ENCODE measurements at regions not wholly inside any gene's neighbourhood (a gene's known extent, or its start where the extent isn't known, plus 50 kb on each side); places are given as distances from the start of the nearest gene placed in this dataset.

GRCh38 chr11:110909336-110909735, 197.1 kb upstream of the ARHGAP20 start:
- Histone ChIP-seq H3K4me3 (ENCODE audit: low read depth in 1 of 2, low read length in 1 of 2) (no peak overlapping the region), H3K27me3 (peaks cover 54% of the 10 kb centered on the region), H3K4me1 (ENCODE audit: control insufficient read depth in 1 of 2, insufficient read depth in 1 of 2, low read depth in 1 of 2, low read length in 1 of 2) (peaks cover 8 to 15% of the 10 kb centered on the region in 2 experiments), H3K27ac (no peak overlapping the region), H3K36me3 (no peaks in the 10 kb centered on the region), H3K9me3 (no peaks in the 10 kb centered on the region)
- TF ChIP-seq, protein P1, sequence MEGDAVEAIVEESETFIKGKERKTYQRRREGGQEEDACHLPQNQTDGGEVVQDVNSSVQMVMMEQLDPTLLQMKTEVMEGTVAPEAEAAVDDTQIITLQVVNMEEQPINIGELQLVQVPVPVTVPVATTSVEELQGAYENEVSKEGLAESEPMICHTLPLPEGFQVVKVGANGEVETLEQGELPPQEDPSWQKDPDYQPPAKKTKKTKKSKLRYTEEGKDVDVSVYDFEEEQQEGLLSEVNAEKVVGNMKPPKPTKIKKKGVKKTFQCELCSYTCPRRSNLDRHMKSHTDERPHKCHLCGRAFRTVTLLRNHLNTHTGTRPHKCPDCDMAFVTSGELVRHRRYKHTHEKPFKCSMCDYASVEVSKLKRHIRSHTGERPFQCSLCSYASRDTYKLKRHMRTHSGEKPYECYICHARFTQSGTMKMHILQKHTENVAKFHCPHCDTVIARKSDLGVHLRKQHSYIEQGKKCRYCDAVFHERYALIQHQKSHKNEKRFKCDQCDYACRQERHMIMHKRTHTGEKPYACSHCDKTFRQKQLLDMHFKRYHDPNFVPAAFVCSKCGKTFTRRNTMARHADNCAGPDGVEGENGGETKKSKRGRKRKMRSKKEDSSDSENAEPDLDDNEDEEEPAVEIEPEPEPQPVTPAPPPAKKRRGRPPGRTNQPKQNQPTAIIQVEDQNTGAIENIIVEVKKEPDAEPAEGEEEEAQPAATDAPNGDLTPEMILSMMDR (IDR thresholded peaks at IDR 0.05) = no peak

- Histone ChIP-seq H3K36me3 (no peaks in the 10 kb centered on the region), H3K4me1 (ENCODE audit: control insufficient read depth in 1 of 2, insufficient read depth in 1 of 2, low read depth in 1 of 2, low read length in 1 of 2) (peaks cover 8 to 15% of the 10 kb centered on the region in 2 experiments), H3K27me3 (peaks cover 62% of the 10 kb centered on the region), H3K4me3 (ENCODE audit: low read depth in 1 of 2, low read length in 1 of 2) (no peak overlapping the region), H3K9me3 (no peaks in the 10 kb centered on the region), H3K27ac (no peak overlapping the region)
- TF ChIP-seq, protein P1 (IDR thresholded peaks at IDR 0.05) = no peak
Measured at GRCh38 chr11:110908401-110909105, 196.3 kb upstream of the ARHGAP20 start.

DNA sequence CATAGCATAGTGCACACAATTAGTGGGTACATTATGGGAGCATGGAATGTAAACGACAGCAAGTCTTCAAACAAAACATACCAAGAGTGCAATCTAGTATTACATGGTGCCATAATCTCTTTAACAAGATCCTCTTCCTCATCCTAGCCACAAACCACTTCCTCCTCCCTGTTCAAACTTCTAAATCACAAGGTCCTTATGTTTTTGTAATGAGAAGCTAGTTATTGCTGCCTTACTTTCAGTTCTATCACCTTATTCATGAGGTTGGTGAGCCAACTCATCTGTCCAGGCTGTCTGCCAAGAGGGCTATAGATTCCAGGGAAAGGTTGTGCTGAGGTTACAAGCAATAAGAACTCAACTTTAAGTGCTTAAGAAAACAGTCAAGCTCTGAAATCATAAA, 195.4 kb upstream of the ARHGAP20 start:
- Histone ChIP-seq H3K4me3 (ENCODE audit: low read depth in 1 of 2, low read length in 1 of 2) (no peak overlapping the region), H3K4me1 (ENCODE audit: control insufficient read depth in 1 of 2, insufficient read depth in 1 of 2, low read depth in 1 of 2, low read length in 1 of 2) (peaks cover 8 to 15% of the 10 kb centered on the region in 2 experiments), H3K9me3 (no peaks in the 10 kb centered on the region), H3K27me3 (peaks cover 62% of the 10 kb centered on the region), H3K36me3 (no peaks in the 10 kb centered on the region), H3K27ac (no peak overlapping the region)
- TF ChIP-seq, protein P1 (IDR thresholded peaks at IDR 0.05) = no peak

DNA sequence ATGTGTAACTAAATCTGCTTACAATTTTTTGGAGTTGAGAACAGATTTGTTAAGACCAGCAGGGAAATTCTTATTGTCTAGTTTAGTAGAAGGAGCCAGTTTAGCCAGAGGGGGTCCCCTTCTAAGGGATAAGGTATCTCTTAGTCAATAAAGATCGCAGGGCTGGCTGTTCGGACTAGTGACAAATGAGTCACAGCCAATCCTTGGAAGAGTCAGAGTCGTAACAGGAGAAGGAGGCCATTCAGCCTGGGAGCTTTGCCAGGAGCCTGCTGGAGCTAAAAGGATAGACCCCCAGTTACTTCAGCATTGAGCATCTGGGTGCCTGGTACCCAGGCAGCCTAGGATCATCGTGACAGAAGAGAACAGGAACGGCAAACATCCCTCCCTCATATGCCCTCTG, 191.6 kb upstream of the ARHGAP20 start:
- Histone ChIP-seq H3K27ac (no peak overlapping the region), H3K36me3 (no peaks in the 10 kb centered on the region), H3K4me1 (ENCODE audit: control insufficient read depth in 1 of 2, insufficient read depth in 1 of 2, low read depth in 1 of 2, low read length in 1 of 2) (peaks cover 8 to 15% of the 10 kb centered on the region in 2 experiments), H3K9me3 (no peaks in the 10 kb centered on the region), H3K27me3 (peaks cover 36% of the 10 kb centered on the region), H3K4me3 (ENCODE audit: low read depth in 1 of 2, low read length in 1 of 2) (no peak overlapping the region)
- TF ChIP-seq, protein P1 (IDR thresholded peaks at IDR 0.05) = no peak

DNA sequence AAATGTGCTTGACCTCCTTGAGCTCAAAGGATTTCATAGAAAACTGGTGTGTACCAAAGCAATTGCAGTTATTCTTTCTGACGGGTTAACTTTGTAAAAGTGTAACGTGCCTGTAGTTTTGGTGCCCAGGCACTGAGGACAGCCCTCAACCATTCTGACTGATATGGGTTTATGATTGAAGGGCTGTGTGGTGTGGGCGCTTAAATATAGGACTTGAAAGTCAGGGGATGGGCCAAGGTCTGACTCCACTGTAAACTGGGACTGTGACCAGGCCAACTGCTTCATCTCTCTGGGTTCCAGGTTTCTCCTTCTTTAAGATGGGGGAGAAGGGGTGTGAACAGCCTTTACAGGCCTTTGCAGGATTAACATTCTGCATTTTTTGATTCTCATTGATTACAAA, 191.1 kb upstream of the ARHGAP20 start:
- Histone ChIP-seq H3K4me3 (ENCODE audit: low read depth in 1 of 2, low read length in 1 of 2) (no peak overlapping the region), H3K9me3 (no peaks in the 10 kb centered on the region), H3K36me3 (no peaks in the 10 kb centered on the region), H3K27me3 (peaks cover 31% of the 10 kb centered on the region), H3K4me1 (ENCODE audit: control insufficient read depth in 1 of 2, insufficient read depth in 1 of 2, low read depth in 1 of 2, low read length in 1 of 2) (peaks cover 8 to 14% of the 10 kb centered on the region in 2 experiments), H3K27ac (no peak overlapping the region)
- TF ChIP-seq, protein P1 (IDR thresholded peaks at IDR 0.05) = no peak
